CD4-positive, alpha-beta T cell treated with Interleukin-4 for 1 hour (primary cell): ENCODE measurements at regions not wholly inside any gene's neighbourhood (a gene's known extent, or its start where the extent isn't known, plus 50 kb on each side); places are given as distances from the start of the nearest gene placed in this dataset.

Experiments used
- DNase-seq, 2 donors: peaks; one replicate each; pipeline ENCODE4 v3.0.0-alpha.2; 2020 to 2022

GRCh38 chr16:85188822-85189672 lies 76.8 kb upstream of the CIBAR2 start:
- DNase-seq = no peak

DNA sequence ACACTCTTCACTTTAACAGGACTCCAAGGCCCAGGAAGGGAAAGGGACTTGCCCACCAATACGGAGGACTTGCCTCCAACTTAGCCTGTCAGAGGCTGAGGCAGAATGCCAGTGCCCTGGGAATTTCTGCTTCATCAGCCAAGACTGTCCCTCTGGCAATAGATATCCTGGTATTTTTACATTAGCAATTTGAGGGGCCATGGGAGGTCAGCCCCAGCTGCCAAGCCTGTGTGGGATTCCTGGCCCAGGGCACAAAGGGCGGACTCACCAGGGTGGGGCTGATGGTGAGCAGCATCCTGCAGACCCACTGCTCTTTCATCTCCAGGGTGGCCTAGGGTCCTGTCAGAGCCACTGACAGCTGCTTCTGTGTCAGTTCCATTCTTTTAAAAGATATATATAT lies 78.3 kb upstream of the CIBAR2 start:
- DNase-seq = no peak

DNA sequence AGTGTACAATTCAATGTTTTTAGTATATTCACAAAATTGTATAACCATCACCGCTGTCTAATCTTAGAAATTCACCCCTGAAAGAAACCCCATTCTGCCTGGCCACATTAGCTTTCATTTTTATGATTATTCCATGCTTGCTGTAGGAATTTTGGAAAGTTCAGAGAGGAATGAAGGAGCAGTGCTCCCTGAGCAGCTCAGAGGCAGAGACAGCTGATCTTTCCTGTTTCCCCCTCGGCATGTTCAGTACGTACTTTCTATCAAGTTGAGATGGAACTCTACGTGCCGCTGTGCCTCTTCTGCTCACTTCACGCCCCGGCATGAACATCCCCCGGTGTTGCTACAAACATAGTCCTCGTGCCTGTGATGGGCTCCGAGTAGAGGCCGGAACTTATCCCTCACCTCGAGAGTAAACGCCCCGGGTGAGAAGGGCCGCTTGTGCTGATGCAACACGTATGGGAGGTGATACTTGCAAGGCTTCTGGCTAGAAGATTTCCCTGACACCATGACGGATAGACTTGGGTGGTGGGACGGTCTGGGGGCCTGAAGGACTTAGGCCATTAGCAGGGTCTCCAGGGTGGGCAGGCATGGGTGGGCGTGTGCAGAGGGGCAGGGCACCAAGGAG lies 79.2 kb upstream of the CIBAR2 start:
- DNase-seq = no peak

DNA sequence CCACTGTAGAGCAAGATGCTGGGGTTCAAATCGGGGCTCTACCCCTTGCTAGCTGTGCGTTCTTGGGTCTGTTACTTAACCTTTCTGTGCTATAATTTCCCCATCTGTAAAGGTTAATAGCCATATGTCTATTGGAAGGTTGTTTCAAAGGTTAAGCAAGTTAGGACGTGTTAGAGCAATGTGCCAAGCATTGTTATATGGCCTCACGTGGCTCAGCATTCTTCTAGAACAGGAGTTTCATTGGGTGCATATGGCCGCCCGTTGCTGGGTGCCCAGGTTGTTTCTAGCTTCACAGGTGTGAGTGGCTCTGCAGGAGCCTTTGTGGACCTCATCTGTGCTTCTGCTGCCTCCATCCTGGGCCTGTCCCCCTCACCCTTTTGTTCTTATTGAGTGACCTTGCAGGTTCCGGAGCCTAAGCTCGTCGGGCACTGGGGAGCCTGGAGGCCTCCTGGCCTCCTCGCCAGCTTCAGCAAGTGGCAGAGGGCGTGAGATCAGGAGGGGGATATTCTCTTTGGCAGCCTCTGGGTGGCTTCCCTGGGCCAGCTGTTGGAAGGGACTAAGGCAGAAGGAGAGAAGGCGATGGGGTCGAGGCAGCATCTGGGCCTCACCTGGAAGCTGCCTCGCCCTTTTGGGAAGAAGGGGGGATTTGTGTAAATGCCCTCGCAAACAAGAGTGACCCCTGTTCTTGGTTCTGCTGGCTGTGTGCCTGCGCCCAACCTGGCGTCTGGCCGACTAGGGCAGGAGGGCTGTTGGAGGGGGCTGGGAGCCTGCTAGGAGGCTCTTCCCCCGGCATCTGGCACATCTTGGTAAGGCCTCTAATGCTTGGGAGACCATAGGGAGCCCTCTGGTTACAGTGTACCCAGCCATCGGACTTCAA lies 80.2 kb upstream of the CIBAR2 start:
- DNase-seq = no peak

DNA sequence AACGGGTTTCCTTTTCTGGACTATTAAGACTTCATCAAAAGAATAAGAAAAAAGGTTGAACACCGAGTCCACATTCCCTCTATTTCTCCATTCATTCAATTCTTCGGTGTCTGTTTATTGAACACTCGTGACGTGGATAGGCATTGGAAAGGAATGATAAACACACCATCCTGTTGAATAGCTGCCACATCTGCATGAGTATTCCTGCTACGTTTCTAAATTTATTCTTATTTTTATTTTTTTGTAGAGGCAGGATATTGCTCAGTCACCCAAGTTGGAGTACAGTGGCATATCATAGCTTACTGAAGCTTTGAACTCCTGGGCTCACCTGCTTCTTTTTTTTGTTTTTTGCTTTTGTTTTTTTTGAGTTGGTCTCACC lies 80.8 kb upstream of the CIBAR2 start:
- no peak for DNase-seq

DNA sequence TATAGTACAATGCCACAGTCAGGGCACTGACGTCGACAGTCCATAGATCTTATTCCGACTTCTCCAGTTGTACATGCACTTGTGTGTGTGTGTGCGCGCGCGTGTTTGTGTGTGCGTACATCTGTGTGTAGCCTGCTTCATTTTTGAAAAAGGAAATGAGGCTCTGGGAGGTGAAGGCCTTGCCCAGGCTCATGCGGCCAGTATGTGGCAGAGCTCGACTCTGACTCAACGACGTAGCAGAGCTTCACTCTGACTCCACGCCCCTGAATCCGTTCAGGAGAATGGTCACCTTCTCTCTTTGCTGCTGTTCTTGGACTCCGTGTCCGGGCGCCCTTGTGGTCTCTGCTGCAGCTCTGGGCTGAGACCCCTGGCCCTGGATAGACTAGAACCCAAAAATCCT lies 81.6 kb upstream of the CIBAR2 start:
- no peak for DNase-seq

DNA sequence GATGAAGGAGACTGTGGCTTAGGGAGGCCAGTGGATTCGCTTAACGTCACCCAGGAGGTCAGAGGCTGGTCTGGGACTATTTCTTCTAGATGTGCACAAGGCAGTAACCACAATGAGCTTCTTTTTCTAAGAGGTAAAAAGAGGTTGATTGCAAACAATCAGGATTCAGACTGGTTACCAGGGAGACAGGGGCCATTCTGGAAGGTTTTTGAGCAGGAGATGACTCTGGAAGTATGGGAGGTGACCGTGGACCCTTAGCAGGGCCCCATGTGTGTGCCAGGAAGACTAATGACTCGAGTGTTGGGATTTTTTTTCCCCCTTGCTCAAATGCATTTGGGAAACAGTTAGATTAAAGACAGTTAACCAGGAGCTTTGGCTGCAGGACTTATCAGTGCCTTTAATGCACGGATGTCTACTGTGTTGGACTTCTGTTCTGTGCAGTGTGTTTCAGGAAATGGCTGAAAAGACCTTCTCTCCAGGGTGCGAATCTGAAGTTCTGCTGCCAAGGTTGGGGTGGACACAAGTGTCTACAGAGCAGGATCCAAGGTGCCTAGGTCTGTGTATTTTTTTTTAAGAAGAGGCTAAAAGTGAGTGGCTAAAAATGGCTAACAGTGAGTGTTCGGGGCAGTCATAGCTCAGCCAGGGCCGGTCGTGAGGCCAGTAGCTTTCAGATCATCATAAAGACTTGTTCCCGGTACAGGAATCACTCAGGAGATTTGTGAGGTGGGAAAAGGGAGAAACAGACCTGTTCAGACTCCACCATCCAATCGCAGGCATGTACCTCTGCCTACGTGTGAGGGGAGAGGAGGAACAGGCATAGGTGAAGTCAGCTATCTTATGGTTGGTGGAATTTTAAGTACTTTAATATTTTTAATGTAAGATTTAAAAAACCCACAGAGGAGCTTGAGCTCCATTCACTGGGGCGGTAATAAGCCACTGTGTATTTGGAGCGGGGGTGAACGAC lies 82.3 kb upstream of the CIBAR2 start:
- DNase-seq = no peak

GRCh38 chr16:85195271-85195647 lies 83.0 kb upstream of the CIBAR2 start:
- no peak for DNase-seq

DNA sequence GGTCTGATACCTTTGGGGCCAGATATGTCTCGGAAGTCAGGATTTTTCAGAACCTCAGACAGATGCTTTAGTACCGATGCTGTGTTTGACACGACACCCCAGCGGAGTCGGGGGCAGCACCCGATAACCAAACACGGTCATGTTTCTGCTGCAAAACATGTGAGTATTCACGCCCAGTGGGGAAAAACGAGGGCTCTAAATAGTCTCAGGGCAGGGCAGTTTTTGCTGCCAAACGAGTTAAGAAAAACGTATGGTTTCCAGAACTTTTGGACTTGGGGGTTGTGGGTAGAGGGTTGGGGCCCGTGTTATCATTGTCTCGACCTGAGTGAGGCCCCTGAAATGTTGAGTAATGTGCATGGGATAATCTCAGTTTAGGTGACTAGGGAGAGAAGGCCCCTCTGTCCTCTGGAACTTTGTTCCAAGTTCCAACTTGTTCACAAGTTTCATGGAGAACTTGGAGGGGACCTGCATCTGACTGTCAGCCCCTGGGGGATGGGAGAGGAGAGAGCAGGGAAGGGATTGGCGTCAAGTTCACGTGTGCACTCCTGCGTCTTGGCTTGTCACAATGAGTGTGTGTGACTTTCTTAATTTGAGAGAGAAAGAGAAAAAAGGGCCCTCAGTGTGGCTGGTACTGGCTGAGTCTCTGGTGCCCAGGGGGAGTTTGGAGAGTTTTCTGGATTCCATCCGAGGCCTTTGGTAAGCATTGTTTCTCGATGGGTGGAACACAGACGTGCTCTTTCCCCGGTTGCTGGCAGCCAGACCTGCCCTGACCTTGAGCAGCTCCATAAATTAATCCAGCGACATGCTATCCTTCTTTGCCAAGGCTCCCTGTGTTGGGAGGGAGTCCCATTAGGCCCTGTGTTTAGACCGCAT lies 83.9 kb upstream of the CIBAR2 start:
- no peak for DNase-seq

- no peak for DNase-seq
These were observed 84.7 kb upstream of the CIBAR2 start for GRCh38 chr16:85196976-85197375.

- DNase-seq = no peak
These were observed 85.6 kb upstream of the CIBAR2 start for GRCh38 chr16:85197611-85198566.

GRCh38 chr16:85199069-85199725 lies 86.9 kb upstream of the CIBAR2 start:
- DNase-seq = no peak

GRCh38 chr16:85199880-85200279 lies 87.6 kb upstream of the CIBAR2 start:
- DNase-seq = no peak

- DNase-seq = no peak
These were observed 88.4 kb upstream of the CIBAR2 start for GRCh38 chr16:85200471-85201278.

- DNase-seq = no peak
These were observed 89.3 kb upstream of the CIBAR2 start for GRCh38 chr16:85201574-85201973.

DNA sequence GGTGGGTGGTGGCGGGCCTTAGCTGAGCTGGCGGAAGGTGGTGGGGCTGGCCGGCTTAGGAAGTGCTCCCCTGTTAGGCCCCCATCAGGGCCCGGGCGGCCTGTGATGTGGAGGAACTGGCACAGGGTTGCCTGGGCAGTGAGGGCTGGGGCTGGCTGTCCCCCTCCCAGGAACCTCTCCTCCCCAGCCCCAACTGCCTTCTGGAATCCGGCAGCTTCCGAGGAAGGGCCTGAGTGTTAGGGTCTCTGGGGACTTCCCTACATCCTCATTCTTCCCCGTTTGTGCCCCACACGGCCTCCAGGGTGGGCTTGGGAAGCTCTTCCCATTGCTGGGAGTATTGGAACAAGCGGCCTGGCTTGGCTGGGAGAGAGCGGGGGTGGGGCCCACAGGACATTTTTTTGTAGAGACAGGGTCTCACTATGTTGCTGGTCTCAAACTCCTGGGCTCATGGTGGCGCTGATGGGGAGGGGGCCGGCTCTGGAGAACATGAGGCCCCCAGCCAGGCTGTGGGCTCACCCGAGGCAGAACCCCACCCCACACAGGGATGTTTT lies 89.9 kb upstream of the CIBAR2 start:
- no peak for DNase-seq

DNA sequence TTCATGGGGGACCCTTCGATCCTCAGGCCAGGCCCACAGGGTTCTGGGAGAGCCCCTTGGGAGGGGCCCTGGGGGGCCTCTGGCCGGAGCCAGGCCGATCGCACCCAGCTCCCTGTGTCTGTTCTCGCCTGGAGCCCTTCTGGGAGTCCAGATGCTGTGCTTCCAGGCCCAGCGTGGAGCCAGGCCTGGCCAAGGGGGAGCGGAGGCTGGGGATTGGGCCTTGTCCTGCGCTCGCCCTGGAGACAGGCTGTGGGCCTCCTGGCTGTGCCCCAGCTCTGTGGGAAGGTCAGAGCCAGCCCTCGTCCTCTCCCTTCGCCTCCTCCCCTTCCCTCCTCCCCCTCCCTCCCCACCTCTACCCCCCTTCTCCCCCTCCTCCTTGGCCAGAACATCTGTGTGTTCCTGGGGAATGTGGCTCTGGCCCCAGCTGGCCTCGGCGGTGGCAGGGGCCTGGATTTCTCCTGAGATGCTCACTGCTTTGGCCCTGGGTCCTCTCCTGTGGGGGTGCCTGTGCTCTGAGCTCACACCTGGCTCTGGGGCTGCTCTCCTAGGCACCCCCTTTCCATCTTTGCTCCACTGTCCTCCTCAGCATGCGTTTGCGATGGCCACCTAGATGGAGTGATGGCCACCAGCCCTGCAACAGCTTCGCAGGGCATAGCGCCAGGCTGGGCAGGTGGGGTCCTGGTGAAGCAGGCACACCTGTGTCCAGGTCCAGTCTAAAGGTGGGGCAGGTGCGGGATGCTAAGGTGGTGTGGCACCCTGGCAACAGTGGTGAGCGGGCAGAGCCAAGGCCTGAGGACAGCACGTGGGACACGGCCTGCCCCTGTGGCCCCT lies 90.6 kb upstream of the CIBAR2 start:
- DNase-seq = no peak

DNA sequence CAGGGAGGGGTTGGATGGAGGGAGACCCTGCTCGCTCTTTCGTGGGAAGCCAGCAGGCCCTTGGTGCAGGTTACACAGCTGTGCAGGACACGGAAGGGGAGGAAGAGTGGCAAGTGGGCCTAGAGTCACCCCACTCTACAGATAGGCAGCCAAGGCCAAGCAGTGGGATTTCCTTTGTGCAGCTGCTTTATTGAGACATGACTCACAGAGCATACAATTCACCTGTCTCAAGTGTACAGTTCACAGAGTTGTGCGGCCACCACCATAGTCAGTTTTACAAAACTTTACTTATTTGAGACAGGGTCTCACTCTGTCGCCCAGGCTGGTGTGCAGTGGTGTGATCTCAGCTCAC lies 91.2 kb upstream of the CIBAR2 start:
- DNase-seq = no peak
